Body of pancreas (tissue), 4 donors: ENCODE measurements at regions not wholly inside any gene's neighbourhood (a gene's known extent, or its start where the extent isn't known, plus 50 kb on each side); places are given as distances from the start of the nearest gene placed in this dataset.

Source experiments
- ATAC-seq: fragments of 150-250 bp; one replicate; pipeline ENCODE4 v1.9.1; 2016
- DNase-seq, 4 donors: peaks; one replicate each; pipeline ENCODE4 v3.0.0-alpha.2; 2019
- H3K27ac ChIP-seq, 4 donors: fragments of 200-600 bp; sonication (generic); 1 replicate in 3 of 4; 2 replicates in 1 of 4; pipeline versions ENCODE4 v1.5.1 to v1.6.1; 2016 to 2019; ENCODE audit warnings: mild to moderate bottlenecking in 1 of 4, mixed read lengths in 1 of 4, moderate library complexity in 1 of 4
- H3K27me3 ChIP-seq, 2 donors: fragments of 200-600 bp; sonication (generic); one replicate each; pipeline ENCODE4 v1.6.0; 2016; ENCODE audit warnings: mild to moderate bottlenecking in 1 of 2
- H3K36me3 ChIP-seq, 2 donors: fragments of 200-600 bp; sonication (generic); replicated peaks in 1 of 2; 2 replicates each; pipeline ENCODE4 v1.5.1; 2016; ENCODE audit warnings: low read depth in 2 of 2; ENCODE audit not compliant: insufficient read depth in 1 of 2
- H3K4me1 ChIP-seq: fragments of 200-600 bp; sonication (generic); one replicate; pipeline ENCODE4 v1.6.0; 2016
- H3K4me3 ChIP-seq, 2 donors: fragments of 200-600 bp; sonication (generic); 1 replicate in 1 of 2; 2 replicates in 1 of 2; pipeline ENCODE4 v1.5.1; 2016 to 2019
- H3K9me3 ChIP-seq, 3 donors: fragments of 200-600 bp; sonication (generic); 1 replicate in 2 of 3; 2 replicates in 1 of 3; pipeline ENCODE4 v1.5.1; 2016
- CTCF ChIP-seq, 7 experiments: fragments of 450-650 bp in 4 of 7; fragments of 200-600 bp in 3 of 7; sonication (generic) in 3 of 7; IDR thresholded peaks; one replicate each; pipeline ENCODE4 v1.5.1; 2016 to 2019; ENCODE audit warnings: antibody characterized with exemption in 7 of 7
- POLR2A ChIP-seq, 3 donors: fragments of 450-650 bp; IDR thresholded peaks; one replicate each; pipeline ENCODE4 v1.6.1; 2016; ENCODE audit warnings: antibody characterized with exemption in 3 of 3, mild to moderate bottlenecking in 2 of 3
- WGBS, 2 donors: methylation state at CpG; one replicate each; pipeline ENCODE4 v1.1.5; 2017; 5-methylcytosine and 5-hydroxymethylcytosine counted together
- intact Hi-C: fragments of 100-400 bp; cut with DNase I; formaldehyde crosslinking; loops from one replicate; pipeline ENCODE4 v1.15.1; 2023

GRCh38 chr2:207387001-207387571 is 142.7 kb upstream of the CREB1 start:
- Histone ChIP-seq H3K9me3 (no peaks in the 10 kb centered on the region), H3K4me1 (no peaks in the 10 kb centered on the region), H3K36me3 (no peaks in the 10 kb centered on the region), H3K27ac (no peak overlapping the region), H3K4me3 (no peak overlapping the region), H3K27me3 (no peaks in the 10 kb centered on the region)
- intact Hi-C loops = no loop called here
- ATAC-seq (no peak), DNase-seq (no peak)
- TF ChIP-seq POLR2A (IDR thresholded peaks at IDR 0.05) (no peak), CTCF (IDR thresholded peaks at IDR 0.05) (no peak)
- 59 to 70% methylated on average over 3 of the region's 3 CpGs for WGBS, 2 donors

- H3K9me3 ChIP-seq = no peaks in the 10 kb centered on the region
- intact Hi-C loops = no loop called here
- no peak overlapping the region for H3K4me3 ChIP-seq
- no peaks in the 10 kb centered on the region for H3K27me3 ChIP-seq
- no peak overlapping the region for H3K27ac ChIP-seq
- no peaks in the 10 kb centered on the region for H3K36me3 ChIP-seq
- TF ChIP-seq POLR2A (IDR thresholded peaks at IDR 0.05) (no peak), CTCF (IDR thresholded peaks at IDR 0.05) (no peak)
- DNase-seq (peak in 1 of 4 donors; percentile 17), ATAC-seq (no peak)
- 61 to 62% methylated on average over 4 of the region's 4 CpGs for WGBS, 2 donors
- H3K4me1 ChIP-seq = no peaks in the 10 kb centered on the region
Measured at GRCh38 chr2:207390302-207391095, 139.3 kb upstream of the CREB1 start.

DNA sequence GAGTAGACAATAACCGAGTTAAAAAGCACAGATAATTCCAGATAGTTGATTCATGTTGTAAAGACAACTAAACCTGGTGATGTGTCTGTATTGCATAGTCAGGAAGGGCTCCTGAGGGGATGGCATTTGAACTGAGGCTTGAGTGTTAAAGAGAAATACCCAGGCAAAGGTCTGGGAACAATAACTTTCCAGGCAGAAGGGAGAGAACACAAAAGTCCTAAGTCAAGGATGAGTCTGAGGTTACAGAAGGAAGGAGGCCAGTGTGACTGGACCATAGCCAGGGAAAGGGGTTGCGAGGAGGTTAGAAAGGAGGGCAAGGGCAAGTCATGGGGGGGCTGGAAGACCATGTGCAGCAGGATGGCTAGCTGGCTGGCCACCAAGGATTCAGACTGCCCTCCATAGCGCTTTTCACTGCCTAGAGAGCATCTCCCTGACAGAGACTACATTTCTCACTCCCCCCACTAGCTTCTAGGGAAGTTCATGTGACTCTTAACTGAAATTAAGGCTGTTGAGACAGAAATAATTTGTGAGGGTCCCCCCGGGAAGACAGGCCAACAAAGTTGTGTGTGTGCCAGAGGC is 135.5 kb upstream of the CREB1 start:
- intact Hi-C loops = no loop called here
- Histone ChIP-seq H3K9me3 (no peaks in the 10 kb centered on the region), H3K4me3 (no peak overlapping the region), H3K36me3 (no peaks in the 10 kb centered on the region), H3K27me3 (no peaks in the 10 kb centered on the region), H3K27ac (no peak overlapping the region), H3K4me1 (no peaks in the 10 kb centered on the region)
- TF ChIP-seq CTCF (IDR thresholded peaks at IDR 0.05) = no peak
- TF ChIP-seq POLR2A (IDR thresholded peaks at IDR 0.05) = no peak
- DNase-seq (no peak), ATAC-seq (no peak)
- WGBS, 2 donors = 70 to 71% methylated on average over 4 of the region's 4 CpGs

- Histone ChIP-seq H3K4me1 (no peaks in the 10 kb centered on the region), H3K9me3 (no peaks in the 10 kb centered on the region), H3K27me3 (no peaks in the 10 kb centered on the region), H3K4me3 (no peak overlapping the region), H3K27ac (no peak overlapping the region), H3K36me3 (no peaks in the 10 kb centered on the region)
- TF ChIP-seq POLR2A (IDR thresholded peaks at IDR 0.05) = no peak
- TF ChIP-seq CTCF (IDR thresholded peaks at IDR 0.05) = no peak
- WGBS, 2 donors = 45 to 63% methylated on average over 7 of the region's 7 CpGs
- ATAC-seq (no peak), DNase-seq (no peak)
- intact Hi-C loops = no loop called here
Measured at GRCh38 chr2:207394812-207395534, 134.8 kb upstream of the CREB1 start.
